Neural progenitor cell (in vitro differentiated cells): ENCODE measurements at regions not wholly inside any gene's neighbourhood (a gene's known extent, or its start where the extent isn't known, plus 50 kb on each side); places are given as distances from the start of the nearest gene placed in this dataset.

Source experiments
- DNase-seq: peaks from one replicate; pipeline ENCODE4 v3.0.0-alpha.2; 2016; ENCODE audit warnings: low spot score
- H2AFZ ChIP-seq: fragments of 200-600 bp; sonication (generic); replicated peaks from 2 replicates; pipeline ENCODE4 v1.6.1; 2016; ENCODE audit warnings: antibody characterized with exemption
- H3F3A ChIP-seq: fragments of 200-600 bp; sonication (generic); 2 replicates; pipeline ENCODE4 v1.6.1; 2016; ENCODE audit warnings: antibody characterized with exemption, low read depth
- H3K27ac ChIP-seq: fragments of 200-600 bp; sonication (generic); 2 replicates; pipeline ENCODE4 v1.5.1; 2016; ENCODE audit warnings: mild to moderate bottlenecking
- H3K27me3 ChIP-seq: fragments of 200-600 bp; sonication (generic); 2 replicates; pipeline ENCODE4 v1.6.1; 2016; ENCODE audit warnings: mild to moderate bottlenecking, moderate library complexity
- H3K36me3 ChIP-seq: fragments of 200-600 bp; sonication (generic); 2 replicates; pipeline ENCODE4 v1.5.1; 2016
- H3K4me1 ChIP-seq: fragments of 200-600 bp; sonication (generic); 2 replicates; pipeline ENCODE4 v1.6.1; 2016; ENCODE audit warnings: mixed run types
- H3K4me2 ChIP-seq: fragments of 200-600 bp; sonication (generic); 2 replicates; pipeline ENCODE4 v1.6.1; 2016
- H3K4me3 ChIP-seq: fragments of 200-600 bp; sonication (generic); 2 replicates; pipeline ENCODE4 v1.5.1; 2016
- H3K79me2 ChIP-seq: fragments of 200-600 bp; sonication (generic); 2 replicates; pipeline ENCODE4 v1.6.1; 2016; ENCODE audit warnings: low read depth
- H3K9ac ChIP-seq: fragments of 200-600 bp; sonication (generic); 2 replicates; pipeline ENCODE4 v1.6.1; 2016
- H3K9me3 ChIP-seq: fragments of 200-600 bp; sonication (generic); 2 replicates; pipeline ENCODE4 v1.5.1; 2016; ENCODE audit warnings: low read depth
- H4K20me1 ChIP-seq: fragments of 200-600 bp; sonication (generic); 2 replicates; pipeline ENCODE4 v1.6.1; 2016; ENCODE audit warnings: low read depth
- H3K27ac Mint-ChIP-seq: 3 replicates; pipeline ENCODE4 v1.8.0; 2021; ENCODE audit warnings: mixed read lengths
- H3K27me3 Mint-ChIP-seq: 2 replicates; pipeline ENCODE4 v1.8.0; 2022; ENCODE audit warnings: low read depth, mild to moderate bottlenecking, inconsistent platforms, moderate library complexity, mixed read lengths; ENCODE audit not compliant: insufficient read depth
- H3K36me3 Mint-ChIP-seq: 3 replicates; pipeline ENCODE4 v1.8.0; 2021; ENCODE audit warnings: mixed read lengths
- H3K4me1 Mint-ChIP-seq: 3 replicates; pipeline ENCODE4 v1.8.0; 2021; ENCODE audit warnings: mixed read lengths
- H3K4me3 Mint-ChIP-seq: 3 replicates; pipeline ENCODE4 v1.8.0; 2021; ENCODE audit warnings: mild to moderate bottlenecking, moderate library complexity, mixed read lengths
- H3K9me3 Mint-ChIP-seq: 3 replicates; pipeline ENCODE4 v1.8.0; 2020; ENCODE audit warnings: mixed read lengths
- CTCF ChIP-seq: fragments of 200-600 bp; sonication (generic); IDR thresholded peaks from 2 replicates; pipeline ENCODE4 v1.5.1; 2017; ENCODE audit warnings: antibody characterized with exemption, mild to moderate bottlenecking
- EZH2 ChIP-seq: fragments of 200-600 bp; sonication (generic); IDR thresholded peaks from 2 replicates; pipeline ENCODE4 v1.6.1; 2017; ENCODE audit warnings: antibody characterized with exemption, mild to moderate bottlenecking, moderate library complexity
- EZH2phosphoT487 ChIP-seq: fragments of 200-600 bp; sonication (generic); IDR thresholded peaks from 2 replicates; pipeline ENCODE4 v1.6.1; 2017; ENCODE audit warnings: antibody characterized with exemption

- no peak overlapping the region for H3K4me3 ChIP-seq
- H3K9me3 ChIP-seq = no peaks in the 10 kb centered on the region
- Mint-ChIP-seq H3K4me1 (peaks cover 24% of the 10 kb centered on the region), H3K27me3 (no peaks in the 10 kb centered on the region), H3K27ac (no peak overlapping the region), H3K9me3 (no peaks in the 10 kb centered on the region), H3K36me3 (peaks cover 10% of the 10 kb centered on the region), H3K4me3 (no peak overlapping the region)
- no peaks in the 10 kb centered on the region for H3K27me3 ChIP-seq
- H3K4me1 ChIP-seq = no peaks in the 10 kb centered on the region
- no peak for TF ChIP-seq CTCF
- no peak for TF ChIP-seq EZH2
- TF ChIP-seq EZH2phosphoT487 = no peak
- no peak overlapping the region for H3K27ac ChIP-seq
- H2AFZ ChIP-seq = no peak overlapping the region
- no peak overlapping the region for H3K9ac ChIP-seq
- no peaks in the 10 kb centered on the region for H3F3A ChIP-seq
- no peaks in the 10 kb centered on the region for H3K79me2 ChIP-seq
- DNase-seq = no peak
- no peaks in the 10 kb centered on the region for H3K36me3 ChIP-seq
- H3K4me2 ChIP-seq = no peak overlapping the region
- no peaks in the 10 kb centered on the region for H4K20me1 ChIP-seq
Observed at GRCh38 chr5:167764641-167765289, 526.7 kb upstream of the WWC1 start.

- Mint-ChIP-seq H3K4me1 (peaks cover 24% of the 10 kb centered on the region), H3K4me3 (no peak overlapping the region), H3K9me3 (peaks cover 2% of the 10 kb centered on the region), H3K27ac (no peak overlapping the region), H3K27me3 (no peaks in the 10 kb centered on the region), H3K36me3 (peaks cover 13% of the 10 kb centered on the region)
- no peaks in the 10 kb centered on the region for H4K20me1 ChIP-seq
- H3K4me1 ChIP-seq = no peaks in the 10 kb centered on the region
- DNase-seq = no peak
- H2AFZ ChIP-seq = no peak overlapping the region
- H3K9ac ChIP-seq = no peak overlapping the region
- H3F3A ChIP-seq = no peaks in the 10 kb centered on the region
- no peak overlapping the region for H3K4me2 ChIP-seq
- H3K79me2 ChIP-seq = no peaks in the 10 kb centered on the region
- no peak overlapping the region for H3K27ac ChIP-seq
- no peaks in the 10 kb centered on the region for H3K36me3 ChIP-seq
- no peaks in the 10 kb centered on the region for H3K27me3 ChIP-seq
- TF ChIP-seq EZH2phosphoT487 (no peak), EZH2 (no peak), CTCF (no peak)
- no peak overlapping the region for H3K4me3 ChIP-seq
- no peaks in the 10 kb centered on the region for H3K9me3 ChIP-seq
Observed at GRCh38 chr5:167765352-167765751, 526.1 kb upstream of the WWC1 start.

GRCh38 chr5:167766957-167767356 lies 524.5 kb upstream of the WWC1 start:
- TF ChIP-seq EZH2phosphoT487 (no peak), CTCF (no peak), EZH2 (no peak)
- no peak overlapping the region for H3K4me3 ChIP-seq
- no peaks in the 10 kb centered on the region for H3K79me2 ChIP-seq
- no peak overlapping the region for H2AFZ ChIP-seq
- peaks cover 27% of the 10 kb centered on the region for H3K4me1 Mint-ChIP-seq
- no peak for DNase-seq
- H3K4me3 Mint-ChIP-seq = no peak overlapping the region
- H3K9me3 Mint-ChIP-seq = peaks cover 10% of the 10 kb centered on the region
- no peaks in the 10 kb centered on the region for H3K27me3 ChIP-seq
- H3K9me3 ChIP-seq = no peaks in the 10 kb centered on the region
- no peaks in the 10 kb centered on the region for H3K27me3 Mint-ChIP-seq
- no peak overlapping the region for H3K9ac ChIP-seq
- no peaks in the 10 kb centered on the region for H3F3A ChIP-seq
- H4K20me1 ChIP-seq = no peaks in the 10 kb centered on the region
- no peak overlapping the region for H3K4me2 ChIP-seq
- no peaks in the 10 kb centered on the region for H3K4me1 ChIP-seq
- H3K36me3 ChIP-seq = no peaks in the 10 kb centered on the region
- no peak overlapping the region for H3K27ac ChIP-seq
- no peak overlapping the region for H3K27ac Mint-ChIP-seq
- peaks cover 13% of the 10 kb centered on the region for H3K36me3 Mint-ChIP-seq
